GM18870 (cell line): ENCODE measurements at regions not wholly inside any gene's neighbourhood (a gene's known extent, or its start where the extent isn't known, plus 50 kb on each side); places are given as distances from the start of the nearest gene placed in this dataset.

Source experiments
- ATAC-seq: cut with Tn5 transposase; IDR thresholded peaks from one replicate; pipeline ENCODE4 v1.9.1; 2021; ENCODE audit warnings: moderate library complexity; ENCODE audit not compliant: unreplicated experiment

DNA sequence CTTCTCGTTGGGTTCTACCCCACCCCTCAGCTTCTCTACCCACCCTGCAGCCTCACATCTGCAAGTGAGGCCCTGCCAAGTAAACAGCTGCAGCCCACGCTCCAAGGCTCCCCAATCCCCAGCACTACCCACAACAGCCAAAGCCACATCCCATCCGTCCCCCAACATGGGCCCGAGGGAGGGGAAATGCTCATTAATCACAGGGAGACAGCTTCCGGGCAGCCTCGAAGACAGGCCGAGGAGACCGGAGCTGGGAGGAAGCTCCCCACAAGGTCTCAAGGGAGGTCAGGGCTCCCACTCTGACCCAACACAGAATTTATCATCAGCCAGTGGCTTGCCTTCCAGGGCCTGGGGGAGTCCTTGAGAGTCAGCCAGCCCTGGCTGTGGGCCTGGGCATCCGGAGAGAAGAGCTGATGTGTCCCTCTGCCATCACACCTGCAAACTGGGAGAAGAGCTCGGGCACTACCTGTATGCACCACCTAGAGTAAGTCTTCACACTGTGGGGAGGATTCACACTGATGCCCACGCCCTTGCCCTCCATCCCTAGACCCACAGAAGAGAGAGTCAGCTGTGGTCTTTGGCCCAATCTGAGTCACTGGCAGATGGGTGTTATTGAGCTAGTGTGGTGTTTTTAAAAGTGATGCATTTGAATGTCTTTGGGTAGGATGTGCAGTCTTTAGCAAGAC lies 115.5 kb upstream of the ZMIZ1 start:
- no peak for ATAC-seq

DNA sequence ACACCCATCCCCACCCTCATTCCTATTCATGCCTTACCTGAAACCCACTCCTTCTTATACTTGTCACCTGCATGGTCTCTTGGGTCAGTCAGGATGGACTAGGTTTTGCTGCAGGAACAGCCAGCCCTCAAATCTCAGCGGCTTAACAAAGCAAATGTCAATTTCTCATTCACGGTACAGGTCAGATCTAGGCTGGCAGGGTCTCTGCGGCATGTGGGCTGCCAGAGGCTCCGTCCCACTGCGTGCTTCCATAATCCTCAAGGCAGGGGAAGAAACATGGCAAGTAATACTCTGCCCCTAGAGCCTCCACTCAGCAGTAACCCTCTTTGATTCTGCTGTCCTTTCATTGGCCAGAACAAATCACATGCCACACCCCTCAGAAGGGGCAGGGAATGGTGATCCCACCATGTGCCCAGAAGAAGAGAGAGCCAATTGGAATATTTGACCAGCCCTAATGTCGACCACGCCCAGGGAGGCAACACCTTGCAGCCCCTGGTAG lies 114.9 kb upstream of the ZMIZ1 start:
- ATAC-seq = no peak

DNA sequence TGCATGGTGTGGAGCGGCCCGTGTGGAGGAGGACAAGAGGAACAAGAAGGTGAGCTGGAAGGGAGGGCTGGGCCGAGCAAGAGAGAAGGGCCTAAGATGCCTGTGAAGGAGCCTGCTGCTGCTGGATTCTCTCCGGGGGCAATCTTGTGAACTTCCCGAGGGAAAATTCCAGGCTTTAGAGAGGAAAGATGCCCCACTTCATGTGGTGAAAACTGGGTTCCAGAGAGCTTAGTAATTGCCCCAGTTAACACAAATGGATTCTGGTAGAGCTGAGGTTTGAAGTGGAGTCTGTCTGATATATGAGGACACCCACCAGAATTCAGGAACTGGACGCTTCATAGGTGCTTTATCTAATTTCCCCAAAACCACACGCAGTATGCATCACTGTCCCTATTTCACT lies 114.1 kb upstream of the ZMIZ1 start:
- ATAC-seq = no peak

DNA sequence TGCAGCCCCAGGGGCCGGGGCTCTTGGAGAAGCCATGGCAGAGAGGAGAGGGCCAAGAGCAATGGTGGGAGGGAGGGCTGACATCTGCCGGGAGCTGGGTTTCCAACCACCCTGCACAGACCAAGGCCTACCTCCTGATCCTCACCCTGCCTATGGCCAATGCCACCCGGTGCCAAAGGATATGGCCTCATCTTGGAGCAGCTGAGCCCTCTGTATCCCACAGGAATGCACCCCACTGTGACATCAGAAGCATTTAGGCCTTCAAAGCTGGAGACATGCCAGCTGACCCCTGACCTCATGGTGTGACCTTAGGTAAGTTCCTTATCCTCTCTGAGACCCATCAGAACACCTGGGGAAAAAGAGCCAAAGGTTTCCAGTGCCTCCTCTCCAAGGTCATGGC lies 113.6 kb upstream of the ZMIZ1 start:
- ATAC-seq = no peak

DNA sequence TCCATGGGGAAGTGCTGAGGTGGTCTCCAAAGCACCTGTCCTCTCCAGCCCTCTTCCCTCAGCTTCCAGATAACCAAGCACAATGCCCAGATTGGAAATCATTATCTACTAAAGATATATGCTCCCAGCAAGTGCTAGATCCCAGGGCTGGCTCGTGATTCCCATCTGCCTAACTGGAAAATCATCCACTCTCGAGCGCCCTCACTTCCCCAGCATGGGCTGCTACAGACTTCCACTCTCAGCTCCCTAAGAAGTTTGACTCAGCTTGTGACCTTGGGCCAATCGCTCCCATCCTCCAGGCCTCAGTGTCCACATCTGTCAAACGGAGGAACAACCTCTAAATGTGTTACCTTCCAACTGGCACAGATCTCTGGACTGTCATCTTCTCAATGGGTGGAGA lies 112.4 kb upstream of the ZMIZ1 start:
- no peak for ATAC-seq

DNA sequence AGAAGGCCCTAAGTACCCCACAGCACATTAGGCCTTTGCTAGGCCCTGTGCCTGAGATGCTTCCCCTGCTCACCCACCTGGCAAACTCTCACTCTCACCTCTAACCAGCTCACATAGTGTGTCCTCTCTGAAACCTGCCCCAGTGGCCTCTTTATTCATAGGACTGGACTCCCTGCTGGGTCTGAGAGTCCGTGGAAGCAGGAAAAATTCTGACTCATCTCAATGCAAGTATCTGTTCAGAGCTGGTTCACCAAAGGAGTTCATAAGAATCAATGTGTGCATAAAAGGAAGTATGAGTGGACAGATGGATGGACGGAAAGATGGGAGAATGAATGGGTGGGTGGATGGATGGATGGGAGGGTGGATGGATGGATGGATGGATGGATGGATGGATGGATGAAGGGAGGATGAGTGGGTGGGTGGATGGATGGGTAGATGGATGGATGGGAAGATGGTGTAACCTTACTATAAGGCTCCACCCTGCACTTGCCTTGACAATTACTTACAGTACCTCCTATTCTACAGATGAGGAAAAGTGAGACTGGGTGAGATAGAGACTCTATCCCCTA lies 111.2 kb upstream of the ZMIZ1 start:
- ATAC-seq = no peak

DNA sequence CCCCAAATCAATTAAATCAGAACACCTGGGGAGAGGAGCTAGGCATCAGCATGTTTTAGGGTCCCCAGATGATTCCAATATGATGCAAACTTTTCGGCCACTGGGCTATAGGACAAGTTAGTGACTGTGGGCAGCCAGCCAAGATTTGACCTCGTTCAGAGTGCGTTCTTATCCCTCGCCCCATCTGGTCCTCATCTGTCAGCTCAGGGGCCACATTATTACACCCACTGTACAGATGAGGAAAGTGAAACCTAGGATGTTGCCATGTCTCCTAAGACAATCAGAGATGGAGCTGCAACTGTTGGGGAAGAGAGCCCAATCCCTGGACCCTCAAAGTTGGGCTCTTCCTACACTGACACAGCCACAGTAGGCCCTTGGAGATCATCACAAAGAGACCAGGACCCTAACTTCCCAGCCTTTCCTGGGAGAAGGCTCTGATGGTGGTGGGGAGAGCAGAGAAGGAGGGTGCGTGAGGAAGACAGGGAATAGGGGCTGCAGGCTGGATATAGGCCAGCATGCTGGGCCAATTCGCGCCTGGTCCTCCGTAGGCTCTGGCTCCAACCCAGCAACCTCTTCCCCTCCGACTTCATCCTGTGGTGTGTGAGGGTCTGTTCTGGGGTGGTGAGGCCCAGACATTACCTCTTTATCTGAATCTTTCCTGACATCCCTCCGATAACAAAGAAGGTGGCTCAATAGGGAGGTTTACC lies 109.4 kb upstream of the ZMIZ1 start:
- ATAC-seq = no peak

DNA sequence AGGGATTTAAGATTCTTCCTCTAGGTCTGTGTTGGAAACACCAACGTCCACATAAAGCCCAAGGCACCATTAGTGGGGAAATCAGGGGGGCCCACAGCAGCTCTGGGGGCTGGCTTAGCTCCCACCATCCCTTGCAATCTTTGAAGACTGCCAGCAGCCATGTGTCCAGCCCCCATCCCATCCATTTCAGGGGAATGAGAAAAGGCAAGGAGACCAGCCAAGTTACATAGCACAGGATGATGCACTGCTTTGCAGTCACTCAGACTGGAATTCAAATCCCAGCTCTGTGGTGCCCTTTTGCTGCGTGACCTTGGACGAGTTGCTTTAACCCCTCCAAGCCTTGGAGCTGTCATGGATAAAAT lies 108.9 kb upstream of the ZMIZ1 start:
- ATAC-seq = no peak

DNA sequence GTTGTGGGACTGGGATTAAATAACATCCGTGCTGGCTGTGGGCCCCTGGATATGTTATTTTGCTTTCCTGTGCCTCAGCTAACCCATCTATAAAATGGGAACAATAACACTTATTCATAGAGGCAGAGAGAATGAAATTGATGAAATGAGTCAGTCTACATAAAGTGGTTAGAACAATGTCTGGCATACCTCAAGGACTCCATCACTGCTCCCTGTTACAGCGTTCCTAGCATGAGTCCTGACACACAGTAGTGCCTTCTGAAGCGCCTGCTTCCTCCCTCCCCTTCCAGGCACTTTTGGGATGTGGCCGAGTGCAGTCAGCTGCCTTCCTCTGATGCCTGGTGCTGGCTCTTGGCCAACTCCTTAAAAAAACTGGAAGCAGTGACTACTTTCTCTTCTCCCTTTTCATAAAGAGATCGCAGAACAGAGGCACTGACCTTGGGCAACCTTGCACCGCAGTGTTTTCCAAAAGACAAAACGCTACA lies 108.4 kb upstream of the ZMIZ1 start:
- no peak for ATAC-seq

DNA sequence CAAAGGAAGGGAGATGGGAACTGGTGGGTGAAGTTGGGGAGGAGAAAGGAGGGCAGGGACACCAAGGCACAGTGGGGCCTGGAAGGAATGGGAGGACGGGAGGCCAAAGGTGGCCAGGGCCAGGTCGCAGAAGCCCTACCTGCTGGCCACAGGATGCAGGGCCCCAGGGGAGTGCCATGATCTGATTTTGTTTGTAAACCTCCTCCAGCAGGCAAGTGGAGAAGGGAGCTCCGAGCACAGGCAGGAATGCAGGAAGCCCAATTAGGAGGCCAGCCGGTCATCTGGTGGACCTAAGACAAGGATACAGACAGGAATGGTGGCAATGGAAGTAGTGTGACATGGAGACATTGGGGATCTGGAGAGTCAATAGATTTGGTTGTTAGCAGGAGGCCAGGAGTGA lies 107.0 kb upstream of the ZMIZ1 start:
- no peak for ATAC-seq

DNA sequence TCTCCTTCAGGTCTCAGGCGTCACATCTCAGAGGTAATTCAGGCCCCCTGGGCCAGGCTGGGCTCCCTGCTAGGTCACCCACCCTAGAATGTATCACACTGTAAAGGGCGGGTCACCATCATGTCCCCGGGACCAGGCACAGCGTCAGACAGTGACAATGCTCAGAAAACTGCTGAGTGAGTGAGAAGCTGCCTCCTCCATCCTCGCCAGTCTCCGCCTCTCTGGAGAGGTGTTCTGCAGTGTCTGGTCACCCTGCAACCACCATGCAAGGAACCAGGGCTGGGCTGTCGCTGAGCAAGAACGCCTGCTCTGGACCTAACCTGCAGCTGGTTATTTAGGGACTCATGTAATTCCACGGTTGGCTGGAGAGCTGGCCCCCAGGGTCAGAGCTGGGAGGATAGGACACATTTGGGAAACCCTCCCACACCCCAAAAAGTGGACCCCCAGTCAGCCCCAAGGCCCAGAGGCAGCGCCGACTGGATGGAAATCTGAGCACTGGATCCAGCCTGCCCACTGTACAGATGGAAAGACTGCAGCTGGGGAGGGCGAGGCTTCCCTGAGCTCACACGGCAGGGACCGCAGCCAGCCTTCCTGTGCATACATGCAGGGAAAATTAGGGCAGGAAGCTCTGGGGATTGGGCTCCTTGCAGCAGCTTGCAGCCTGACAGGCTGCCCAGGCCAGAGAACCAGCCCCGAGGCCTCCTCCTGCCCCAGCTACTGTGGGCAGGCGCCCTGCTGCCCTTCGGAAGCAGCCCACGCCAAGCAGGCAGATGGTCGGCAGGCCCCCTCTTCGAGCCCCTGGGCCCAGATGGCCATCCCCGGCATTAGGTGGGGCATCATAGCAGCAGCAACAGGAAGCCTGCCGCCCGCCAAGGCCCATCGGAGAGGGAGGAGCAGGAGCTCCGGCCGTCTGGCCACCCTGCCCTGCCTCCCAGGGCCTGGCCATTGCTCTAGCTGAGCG lies 105.4 kb upstream of the ZMIZ1 start:
- ATAC-seq = no peak

DNA sequence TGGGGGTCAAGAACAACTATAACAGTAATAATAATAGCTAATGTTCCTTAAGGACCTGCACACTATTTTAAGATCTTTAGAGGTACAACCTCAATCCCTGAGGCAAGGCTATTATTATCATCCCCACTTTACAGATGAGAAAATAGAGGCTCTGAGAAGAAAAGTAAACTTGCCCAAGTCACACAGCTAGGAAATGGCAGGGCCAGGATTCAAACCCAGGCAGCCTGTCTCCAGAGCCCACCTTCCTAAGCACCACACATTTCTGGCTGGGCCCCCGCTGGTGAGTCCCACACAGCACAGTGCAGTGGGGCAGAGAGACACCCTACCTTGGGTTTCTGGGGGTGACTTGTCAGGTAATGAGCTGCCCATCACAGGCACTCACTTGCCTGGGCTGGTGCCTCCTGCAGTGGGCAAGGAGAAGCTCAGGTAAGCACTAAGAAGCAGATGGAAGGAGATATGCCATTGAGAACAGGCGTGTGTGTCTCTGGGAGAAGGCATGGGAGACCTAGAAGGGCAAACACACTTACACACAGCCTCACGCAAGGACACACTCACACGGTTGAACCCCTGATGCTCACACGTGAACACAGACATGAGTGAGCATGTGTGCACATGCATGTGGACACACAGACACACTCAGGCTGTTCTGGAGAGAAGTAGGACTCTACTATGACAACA lies 104.4 kb upstream of the ZMIZ1 start:
- no peak for ATAC-seq

DNA sequence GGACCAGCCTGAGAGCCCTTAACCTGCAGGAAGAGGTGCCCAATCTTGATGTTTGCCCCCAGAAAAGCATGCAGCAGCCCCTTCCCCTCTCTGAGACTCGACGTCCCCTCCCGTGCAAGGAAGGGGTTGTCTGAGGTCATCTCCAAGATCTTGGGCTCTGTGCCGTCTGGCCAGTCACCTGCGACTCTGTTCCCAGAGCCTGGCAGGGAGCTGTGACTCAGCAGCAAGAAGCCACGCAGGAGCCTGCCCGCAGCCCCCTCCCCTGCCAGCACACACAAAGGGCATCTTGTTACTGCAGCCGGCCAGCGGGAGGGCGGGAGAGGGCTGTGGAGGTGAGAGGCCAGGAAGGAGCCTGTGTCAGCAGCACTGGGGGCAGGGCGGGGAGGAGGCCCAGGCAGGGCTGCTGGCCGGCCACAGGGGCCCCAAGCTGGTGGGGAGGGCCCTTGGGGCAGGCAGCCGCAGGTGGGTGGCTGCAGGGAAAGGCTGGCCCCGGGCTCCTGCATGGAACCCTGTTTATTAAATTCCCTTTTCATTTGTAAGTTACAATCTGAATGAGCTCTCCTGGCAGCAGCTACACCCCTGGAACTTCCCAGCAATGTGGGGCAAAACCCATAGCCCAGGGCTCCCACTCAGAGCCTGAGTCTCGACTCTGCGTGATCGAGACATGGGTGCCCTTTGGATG lies 103.7 kb upstream of the ZMIZ1 start:
- no peak for ATAC-seq

DNA sequence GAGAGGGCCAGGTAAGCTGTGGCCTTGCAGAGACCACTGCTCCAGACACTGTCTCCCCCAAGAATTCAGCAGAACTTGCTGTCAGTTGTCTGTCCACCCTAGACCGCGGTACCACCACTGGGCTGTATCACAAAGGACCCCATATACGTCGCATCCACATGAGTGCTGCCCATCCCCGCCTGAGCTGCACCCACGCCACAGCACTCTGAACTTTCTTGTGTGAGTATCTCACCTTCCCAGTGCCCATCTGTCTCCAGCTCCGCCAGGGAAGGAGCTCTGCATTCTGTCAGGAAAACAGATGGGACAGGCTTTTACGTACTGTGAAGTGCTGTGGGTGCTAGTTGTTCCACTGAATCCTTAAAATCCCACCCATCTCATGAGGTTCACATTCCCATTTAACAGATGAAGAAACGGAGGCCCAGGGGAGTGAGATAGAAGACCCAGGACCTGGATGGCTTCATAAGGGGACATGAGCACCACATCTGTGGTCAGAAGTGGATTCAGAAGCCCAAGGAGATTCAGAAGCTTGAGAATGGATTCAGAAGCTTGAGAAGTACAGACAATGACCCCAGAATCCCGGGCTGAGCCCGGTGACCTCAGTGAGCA lies 102.5 kb upstream of the ZMIZ1 start:
- ATAC-seq = no peak

DNA sequence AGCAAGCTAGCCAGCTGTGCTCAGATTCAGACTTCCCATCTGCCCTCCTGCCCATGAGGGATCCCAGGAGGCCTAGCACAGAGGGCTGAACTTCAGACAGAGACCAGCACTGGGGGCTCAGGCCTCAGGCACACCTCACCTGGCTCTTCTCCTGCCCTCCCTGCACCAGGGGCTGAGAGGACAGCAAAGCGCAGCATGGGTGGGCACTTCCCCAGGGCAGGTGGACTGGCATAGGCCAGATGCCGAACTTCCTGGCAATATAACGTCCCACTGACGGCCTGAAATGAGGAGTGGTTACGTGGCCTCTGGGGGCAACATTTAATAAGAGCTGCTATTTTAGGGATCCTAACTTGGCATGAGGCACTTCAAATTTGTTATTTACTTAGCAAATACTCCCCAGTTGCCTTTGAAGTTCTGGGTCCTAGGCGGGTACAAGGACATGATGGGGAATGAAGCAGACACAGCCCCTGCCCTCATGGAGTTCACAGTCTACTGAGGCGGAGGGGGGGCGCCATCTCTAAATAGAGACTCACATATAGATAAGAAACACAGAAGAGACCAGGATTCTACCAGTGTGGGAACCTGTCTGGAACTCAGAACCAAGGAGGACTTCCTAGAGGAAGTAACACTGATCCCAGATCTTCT lies 101.8 kb upstream of the ZMIZ1 start:
- ATAC-seq = no peak

DNA sequence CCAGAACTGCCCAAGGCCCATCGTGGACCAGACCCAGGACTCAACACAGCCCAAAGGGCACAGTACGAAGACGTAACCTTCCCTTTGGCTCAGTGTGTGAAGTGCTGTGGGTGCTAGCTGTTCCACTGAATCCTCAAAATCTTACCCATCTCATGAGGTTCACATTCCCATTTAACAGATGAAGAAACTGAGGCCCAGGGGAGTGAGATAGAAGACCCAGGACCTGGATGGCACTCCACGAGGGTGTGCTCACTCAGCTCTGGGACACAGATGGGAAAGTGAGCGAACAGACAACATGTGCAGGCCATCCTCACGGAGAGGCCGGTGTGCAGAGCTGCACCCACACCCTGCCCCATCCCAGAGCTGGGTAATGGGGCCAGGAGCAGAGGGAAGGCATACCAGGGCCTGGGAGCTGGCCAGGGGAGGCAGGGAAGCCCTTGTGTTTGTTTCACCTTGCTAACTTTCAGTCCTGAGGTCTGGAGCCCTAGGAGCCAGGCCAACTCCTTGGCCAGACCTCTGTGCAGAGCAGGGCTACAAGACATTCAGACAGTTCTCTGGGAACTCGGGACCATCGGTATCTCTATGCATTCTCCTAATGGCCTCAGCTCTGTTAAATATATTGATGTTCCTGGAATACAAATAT lies 100.3 kb upstream of the ZMIZ1 start:
- ATAC-seq = no peak

DNA sequence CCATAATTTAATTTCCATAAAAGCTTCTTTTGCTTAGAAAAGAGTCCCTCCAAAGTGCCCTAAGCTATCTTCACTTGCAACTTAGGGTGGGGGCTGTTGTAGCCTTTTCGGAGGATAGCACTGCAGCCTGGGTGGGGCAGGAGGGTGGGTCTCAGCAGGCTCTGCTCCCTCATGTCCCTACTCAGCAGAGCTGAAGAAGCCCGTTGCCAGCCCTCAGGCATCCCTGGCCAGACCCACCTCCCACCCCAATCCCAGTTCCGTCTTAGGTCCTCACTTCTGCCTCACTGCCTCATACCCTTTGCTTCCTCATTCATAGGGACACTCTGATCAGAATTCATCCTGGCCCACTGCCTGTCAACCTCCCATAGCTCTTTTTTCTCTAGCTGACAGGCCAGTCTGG lies 99.8 kb upstream of the ZMIZ1 start:
- no peak for ATAC-seq

DNA sequence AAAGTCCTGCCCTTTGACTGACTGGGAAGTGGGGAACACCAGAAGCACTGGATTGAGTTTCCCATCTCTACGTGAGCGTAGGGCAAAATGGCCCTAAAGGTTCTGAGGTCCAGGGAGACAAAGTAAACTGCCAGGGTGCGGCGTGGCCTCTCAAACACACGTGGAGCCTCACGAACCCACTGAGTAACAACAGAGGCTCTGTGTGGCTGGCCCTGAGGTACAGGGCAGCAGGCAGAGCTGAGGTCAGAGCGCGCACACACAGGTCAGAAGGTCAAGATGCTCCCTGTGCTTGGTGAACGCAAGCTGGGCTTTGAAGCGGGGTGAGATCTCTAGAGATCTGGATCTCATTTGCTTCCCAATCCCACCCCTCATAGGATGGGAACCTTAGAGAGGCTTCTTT lies 99.0 kb upstream of the ZMIZ1 start:
- ATAC-seq = no peak

DNA sequence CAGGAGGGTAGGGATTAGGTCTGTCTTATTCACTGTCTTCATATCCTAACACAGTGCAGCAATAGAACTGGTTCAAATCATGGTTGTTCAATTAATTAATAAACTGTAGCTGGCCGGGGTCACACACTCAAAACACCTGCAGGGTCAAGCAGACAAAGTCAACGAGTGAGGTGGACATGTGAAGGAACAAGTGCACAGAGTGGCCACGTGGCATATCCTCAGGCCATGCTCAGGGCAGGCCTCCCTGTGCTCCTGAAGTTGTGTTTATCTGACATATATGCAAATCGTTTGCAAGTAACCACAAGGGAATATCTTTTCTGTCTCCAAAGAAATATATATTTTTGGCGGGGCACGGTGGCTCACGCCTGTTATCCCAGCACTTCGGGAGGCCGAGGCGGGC lies 98.5 kb upstream of the ZMIZ1 start:
- no peak for ATAC-seq
